B cell (primary cell): ENCODE measurements at regions not wholly inside any gene's neighbourhood (a gene's known extent, or its start where the extent isn't known, plus 50 kb on each side); places are given as distances from the start of the nearest gene placed in this dataset.

Source experiments
- EZH2 ChIP-seq: IDR thresholded peaks from 2 replicates; pipeline ENCODE4 v1.6.1; 2012; ENCODE audit warnings: borderline replicate concordance, low read depth, mild to moderate bottlenecking, moderate library complexity, low read length; ENCODE audit not compliant: insufficient read depth, poor library complexity, severe bottlenecking
- TF ChIP-seq, protein P1 (sequence below): fragments of 200-600 bp; IDR thresholded peaks from one replicate; pipeline ENCODE4 v1.8.0; 2022; ENCODE audit warnings: antibody characterized with exemption, mild to moderate bottlenecking

DNA sequence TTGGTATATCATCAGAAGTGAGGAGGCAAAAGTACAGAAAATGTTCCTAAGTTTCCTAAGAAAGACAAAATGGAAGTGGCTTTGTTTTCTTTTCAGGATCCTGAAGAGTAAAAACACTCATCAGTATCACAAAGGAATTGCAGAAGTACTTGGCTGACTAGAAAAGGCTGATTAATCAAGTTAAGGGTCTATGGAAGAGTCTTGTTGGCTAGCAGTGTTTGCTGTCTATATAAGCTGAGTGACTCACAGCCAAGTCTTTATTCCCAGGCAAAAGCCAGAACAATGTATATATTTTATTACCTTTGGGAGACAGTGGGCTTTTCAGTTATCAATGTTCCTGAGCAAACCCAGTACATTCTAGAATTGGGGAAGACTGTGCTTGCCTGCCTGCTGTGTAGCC lies 777.0 kb downstream of the PLA2G4A start:
- TF ChIP-seq, protein P1, sequence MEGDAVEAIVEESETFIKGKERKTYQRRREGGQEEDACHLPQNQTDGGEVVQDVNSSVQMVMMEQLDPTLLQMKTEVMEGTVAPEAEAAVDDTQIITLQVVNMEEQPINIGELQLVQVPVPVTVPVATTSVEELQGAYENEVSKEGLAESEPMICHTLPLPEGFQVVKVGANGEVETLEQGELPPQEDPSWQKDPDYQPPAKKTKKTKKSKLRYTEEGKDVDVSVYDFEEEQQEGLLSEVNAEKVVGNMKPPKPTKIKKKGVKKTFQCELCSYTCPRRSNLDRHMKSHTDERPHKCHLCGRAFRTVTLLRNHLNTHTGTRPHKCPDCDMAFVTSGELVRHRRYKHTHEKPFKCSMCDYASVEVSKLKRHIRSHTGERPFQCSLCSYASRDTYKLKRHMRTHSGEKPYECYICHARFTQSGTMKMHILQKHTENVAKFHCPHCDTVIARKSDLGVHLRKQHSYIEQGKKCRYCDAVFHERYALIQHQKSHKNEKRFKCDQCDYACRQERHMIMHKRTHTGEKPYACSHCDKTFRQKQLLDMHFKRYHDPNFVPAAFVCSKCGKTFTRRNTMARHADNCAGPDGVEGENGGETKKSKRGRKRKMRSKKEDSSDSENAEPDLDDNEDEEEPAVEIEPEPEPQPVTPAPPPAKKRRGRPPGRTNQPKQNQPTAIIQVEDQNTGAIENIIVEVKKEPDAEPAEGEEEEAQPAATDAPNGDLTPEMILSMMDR = no peak
- no peak for TF ChIP-seq EZH2
